Left forelimb (tissue), 1 donor: ENCODE measurements at regions not wholly inside any gene's neighbourhood (a gene's known extent, or its start where the extent isn't known, plus 50 kb on each side); places are given as distances from the start of the nearest gene placed in this dataset.
A peak's percentile ranks its signal among the peaks of the same experiment; 100 is the strongest.

Experiments
- DNase-seq: peaks from one replicate; pipeline ENCODE4 v3.0.0-alpha.2; 2018; ENCODE audit warnings: low spot score

DNA sequence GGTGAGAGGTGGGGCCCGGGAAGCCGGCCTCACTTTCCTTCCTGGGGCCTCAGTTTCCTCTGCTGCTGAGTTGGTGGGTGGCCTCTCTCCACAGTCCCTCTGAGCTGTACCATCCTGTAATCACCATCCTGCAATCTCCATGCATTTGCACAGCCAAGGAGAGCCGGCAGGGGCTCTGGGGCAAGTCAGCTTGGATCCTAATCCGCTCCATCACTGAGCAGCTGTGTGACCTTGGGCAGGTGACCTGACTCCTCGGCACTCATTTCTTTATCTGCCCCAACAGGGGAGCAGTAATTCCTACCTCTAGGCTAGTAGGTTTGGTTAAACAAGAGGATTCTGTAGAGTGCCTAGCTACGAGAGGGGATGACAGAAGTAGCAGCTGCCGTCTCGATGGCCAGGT is 88.2 kb upstream of the ZNF618 start:
- DNase-seq, result peak; percentile 38

DNA sequence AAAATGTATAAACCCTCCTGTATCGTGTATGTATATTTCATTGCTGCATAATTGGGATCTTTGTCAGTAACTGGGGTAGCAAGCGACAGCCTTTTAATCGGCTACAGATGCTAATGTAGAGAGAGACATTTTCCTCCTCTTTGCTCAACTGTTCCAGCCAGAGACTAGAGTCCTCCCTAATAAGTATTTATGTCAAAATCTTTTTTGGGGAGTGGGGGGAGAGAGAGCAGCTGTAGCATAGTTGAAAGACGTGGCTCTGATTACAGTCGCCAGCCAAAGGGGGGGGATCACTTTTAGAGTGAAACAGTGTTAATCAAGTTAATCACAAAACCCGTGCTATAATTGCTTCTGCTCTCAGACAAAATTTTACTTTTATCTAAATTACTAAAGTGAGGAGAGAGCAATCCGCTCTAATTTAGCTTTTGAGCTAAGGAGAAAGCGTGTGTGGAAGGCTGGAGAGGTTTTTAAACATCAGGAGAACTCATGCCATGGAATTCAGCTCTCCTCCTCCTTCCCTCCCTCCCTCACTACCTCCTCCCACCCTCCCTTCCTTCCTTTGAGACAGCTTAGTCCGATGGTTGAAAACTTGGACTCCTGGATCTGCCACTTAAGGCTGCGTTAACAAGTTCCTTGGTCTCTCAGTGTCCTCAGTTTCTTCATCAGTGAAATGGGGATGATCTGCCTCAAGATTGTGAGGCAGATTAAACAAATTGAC is 87.3 kb upstream of the ZNF618 start:
- DNase-seq, result peak; percentile 33

DNA sequence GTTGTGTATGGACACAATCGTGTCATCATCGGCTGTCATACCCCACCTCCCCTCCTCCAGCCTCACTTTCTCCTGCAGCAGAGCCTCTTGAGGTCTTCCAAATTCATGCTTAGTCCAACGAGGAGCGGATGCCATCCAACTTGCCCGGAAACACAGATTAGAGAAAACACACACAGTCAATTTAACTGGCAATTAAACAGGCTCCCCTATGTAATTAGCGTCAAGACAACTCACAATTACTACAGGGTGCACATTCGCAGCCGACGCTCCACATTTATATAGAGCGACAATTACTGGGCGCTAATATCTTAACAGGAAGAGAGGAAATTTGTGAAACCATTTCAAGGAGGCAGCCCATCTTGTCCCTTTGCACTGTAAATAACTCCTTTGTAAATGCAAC is 86.0 kb upstream of the ZNF618 start:
- no peak for DNase-seq

DNA sequence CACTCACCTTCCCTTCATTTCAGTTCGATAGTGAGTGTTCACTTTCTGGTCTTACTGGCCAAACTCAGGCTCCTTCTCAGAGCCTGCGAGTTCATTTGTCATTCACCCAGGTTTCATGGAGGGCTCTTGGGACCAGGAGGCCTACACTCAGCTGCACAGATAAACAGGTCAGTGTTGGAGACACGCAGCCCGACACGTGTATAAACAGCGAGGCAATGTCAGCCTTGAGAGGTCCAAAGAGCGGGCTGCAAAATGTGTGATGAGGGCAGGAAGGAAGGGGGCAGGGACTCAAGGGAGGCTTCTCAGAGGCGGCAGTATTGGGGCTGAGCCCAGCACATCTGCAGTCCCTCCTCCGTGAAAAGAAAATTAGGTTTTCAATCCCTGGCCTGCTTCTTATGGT is 82.6 kb upstream of the ZNF618 start:
- peak; percentile 3 for DNase-seq

DNA sequence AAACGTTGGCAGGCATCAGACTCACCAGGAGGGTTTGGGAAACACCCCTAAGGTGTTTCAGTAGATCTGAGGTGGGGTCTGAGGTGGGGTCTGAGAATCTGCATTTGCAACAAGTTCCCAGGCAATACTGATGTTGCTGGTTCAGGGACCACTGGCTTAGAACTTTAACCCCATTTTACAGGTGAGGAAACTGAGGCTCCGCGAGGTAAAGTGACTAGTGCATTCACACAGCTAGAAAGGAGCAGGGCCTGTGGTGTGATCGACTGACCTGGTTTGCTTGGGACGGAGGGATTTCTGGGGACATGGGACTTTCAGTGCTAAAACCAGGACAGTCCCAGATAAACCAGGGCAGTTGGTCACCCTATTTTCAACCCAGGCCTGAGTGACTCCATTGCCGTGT is 81.4 kb upstream of the ZNF618 start:
- peak; percentile 26 for DNase-seq

DNA sequence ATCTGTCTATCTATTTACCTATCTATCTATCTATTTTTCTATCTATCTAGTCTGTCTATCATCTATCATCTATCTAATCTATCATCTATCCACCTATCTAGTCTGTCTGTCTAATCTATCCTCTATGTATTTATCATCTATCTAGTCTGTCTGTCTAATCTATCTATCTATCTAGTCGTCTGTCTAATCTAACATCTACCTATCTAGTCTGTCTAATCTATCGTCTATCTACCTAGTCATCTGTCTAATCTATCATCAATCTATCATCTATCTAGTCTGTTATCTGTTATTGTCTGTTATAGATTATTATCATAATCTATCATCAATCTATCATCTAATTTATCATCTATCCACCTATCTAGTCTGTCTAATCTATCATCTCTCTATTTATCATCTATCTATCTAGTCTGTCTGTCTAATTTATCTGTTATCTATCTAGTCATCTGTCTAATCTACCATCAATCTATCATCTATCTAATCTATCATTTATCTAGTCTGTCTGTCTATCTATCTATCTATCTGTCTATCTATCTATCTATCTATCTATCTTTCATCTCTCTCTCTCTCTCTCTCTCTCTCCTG is 80.2 kb upstream of the ZNF618 start:
- DNase-seq, result no peak

DNA sequence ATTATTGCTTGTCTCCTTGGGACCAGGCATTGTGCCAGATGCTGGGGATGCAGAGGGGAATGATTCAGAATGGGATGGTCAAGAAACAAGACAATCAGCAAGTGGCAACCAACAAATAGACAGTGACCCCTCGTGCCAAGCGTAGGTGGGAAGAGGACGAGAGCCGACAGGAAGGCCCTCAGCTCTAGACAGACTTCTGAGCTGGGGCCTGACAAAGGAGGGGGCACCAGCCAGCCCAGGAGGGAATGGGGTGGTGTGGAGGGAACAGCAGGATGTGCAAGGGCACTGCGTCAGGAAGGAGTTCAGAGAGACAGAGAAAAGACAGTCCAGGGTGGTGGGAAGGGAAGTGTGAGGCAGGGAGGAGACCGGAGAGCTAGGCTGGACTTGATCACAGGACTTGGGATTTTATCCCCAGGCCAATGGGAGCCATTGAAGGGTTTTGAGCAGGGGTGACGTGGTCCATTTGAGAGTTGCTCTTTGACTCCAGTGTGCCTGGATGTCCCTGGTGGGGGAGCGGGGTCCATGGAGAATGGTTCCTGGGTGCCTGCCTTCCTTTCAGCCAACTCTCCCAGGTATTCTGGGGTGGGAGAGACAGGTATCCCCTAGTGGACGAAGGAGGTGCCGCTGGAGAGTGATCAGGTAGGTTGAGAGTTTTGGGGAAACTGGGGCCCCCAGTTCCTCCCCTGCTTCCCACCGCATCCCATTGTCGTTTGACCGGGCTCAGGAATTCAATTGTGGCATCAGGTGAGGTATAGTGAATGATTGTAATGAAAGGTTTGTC is 79.3 kb upstream of the ZNF618 start:
- peak; percentile 50 for DNase-seq

DNA sequence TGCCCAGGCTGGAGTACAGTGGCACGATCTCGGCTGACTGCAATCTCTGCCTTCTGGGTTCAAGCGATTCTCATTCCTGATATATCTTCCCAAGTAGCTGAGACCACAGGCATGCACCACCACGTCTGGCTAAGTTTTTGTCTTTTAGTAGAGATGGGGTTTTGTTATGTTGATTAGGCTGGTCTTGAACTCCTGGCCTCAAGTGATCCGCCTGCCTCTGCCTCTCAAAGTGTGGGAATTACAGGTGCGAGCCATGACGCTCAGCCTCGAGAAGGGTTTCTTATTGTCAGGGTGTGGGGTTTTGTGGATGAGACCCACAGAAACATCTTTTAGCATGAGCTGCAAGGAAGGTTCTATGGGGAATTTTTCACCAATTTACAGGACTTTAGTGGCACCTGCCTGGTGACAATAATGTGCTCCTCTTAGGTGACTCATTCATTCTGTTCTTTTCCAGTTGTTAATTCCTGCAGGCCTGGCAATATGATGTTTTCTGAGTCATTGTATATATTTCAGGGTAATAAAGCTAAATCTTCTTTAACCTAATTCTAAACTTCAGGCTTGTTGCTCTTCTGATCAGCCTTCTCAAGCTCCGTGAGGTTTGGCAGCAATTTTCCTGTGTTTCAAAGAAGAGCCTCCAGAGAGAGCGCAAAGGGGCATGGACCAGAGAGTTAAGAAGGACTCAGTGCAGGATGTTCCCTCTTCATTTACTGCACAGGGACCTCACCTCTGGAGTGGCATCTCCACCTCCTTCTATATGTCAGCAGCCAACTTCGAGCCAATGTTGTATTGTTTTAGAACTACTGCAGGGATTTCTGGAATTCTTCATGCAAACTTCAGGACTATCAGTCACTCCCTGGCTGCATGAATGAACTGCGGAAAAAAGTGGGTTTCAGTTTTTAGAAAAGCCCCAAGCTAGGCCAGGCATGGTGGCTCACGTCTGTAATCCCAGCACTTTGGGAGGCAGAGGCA is 77.8 kb upstream of the ZNF618 start:
- no peak for DNase-seq

DNA sequence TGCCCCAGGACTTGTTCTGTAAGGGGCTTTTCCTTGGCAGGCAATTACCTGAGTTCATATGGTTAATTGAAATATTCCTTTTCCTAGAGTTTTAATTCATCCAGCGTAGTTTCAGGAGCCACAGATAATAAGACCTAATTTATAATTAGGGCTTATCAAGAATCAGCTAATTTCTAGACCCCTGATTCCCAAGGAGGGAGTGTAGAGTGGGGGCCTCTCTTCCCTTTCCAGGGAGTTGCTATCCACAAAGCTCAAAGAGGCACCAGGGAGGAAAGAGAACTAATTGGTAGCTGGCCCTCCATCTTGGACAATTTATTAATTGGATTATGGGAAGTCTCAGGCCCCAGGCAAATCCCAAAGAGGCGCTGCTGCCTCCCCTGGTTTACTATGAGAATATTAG is 75.8 kb upstream of the ZNF618 start:
- DNase-seq, result no peak

DNA sequence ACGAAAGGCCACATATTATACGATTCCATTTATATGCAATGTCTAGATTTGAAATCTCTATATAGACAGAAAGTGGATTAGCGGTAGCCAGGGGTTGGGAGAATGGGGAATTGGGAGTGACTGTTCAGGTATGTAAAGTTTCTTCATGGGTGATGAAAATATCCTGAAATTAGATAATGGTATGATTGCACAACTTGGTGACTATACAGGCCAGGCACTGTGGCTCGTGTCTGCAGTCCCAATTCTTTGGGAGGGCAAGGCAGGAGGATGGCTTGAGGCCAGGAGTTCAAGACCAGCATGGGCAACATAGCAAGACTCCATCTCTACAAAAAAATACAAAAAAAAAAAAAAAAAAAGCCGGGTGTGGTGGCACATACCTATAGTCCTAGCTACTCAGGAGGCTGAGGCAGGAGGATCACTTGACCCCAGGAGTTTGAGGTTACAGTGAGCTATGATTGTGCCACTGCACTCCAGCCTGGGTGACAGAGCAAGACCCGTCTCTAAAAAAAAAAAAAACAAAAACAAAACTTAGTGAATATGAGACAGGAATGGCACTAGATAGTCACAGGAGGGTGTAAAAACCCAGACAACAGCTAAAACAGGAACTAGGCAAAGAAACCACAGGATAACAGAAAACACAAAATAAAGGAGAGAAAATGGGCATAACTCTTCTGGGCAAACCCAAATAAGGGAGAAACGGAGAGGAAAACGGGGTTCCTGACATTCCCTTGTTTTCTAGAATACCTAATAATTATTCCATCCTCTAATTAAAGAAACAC is 72.1 kb upstream of the ZNF618 start:
- no peak for DNase-seq

DNA sequence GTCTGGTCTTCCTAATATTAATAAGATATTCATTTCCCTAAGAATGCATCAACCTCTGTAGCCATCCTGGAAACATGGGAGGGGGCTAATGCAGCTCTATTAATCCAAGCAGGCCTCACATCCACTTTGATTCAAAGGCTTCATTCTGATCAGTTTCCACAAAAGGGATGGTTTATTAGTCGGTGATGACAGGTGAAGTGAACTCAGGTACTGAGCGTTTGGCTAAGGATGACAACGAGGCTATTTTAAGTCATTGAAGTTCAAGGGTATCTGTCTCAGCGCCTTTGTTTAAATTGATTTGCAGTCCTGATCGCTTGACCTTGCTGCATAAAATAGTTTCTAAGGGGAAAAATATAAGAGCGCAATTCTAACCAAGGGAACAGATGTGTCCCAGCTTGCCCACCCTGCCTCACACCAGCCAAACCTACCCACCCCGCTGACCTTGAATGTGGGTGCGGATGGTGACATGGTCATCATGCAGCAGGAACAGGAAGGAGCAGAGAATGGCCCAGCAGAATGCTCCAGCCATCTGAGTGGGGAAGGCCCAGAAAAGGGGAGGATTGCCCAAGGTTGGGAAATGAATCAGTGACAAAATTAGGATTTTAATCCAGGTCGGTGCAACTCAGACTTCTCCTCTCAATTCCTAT is 70.5 kb upstream of the ZNF618 start:
- no peak for DNase-seq

DNA sequence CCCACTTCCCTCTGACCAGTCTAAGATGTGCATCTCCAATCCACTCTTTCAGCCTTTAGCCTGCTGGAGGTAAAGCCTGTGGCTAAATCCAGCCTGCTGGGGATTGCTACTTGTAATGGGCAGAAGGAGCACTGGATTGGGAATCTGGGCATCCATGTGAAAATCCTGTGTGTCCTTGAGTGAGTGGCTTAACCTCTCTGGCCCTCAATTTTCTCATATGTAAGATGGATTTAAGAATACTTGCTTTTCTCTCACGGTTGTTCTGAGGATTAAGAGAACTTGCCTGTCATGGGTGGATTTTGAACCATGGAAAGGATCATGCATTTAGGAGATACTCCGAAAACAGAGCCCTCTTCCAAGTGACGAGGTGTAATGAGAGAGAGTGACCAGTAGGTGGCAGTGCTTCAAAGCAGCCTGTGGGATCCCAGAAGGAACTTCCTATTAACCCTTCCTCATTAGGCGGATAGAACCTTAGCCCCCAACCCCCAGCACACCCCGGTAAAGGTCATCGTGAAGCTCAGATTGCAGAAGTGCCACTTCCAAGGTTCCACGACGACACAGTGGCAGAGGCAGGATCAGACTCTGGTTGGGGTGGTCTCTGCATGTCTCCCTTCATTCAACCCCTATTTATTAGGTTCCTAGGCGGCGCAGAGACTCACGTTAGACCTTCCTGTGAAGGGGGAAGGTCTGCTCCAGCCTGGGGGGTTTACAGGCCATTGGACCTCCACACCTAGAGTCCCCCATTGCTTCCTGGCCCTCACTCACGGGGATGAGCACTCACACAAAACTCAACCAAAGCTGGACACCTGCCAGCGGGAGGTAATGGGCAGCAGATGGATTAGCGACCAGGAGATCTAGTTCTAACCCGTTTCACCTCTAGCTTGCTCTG is 68.7 kb upstream of the ZNF618 start:
- no peak for DNase-seq

DNA sequence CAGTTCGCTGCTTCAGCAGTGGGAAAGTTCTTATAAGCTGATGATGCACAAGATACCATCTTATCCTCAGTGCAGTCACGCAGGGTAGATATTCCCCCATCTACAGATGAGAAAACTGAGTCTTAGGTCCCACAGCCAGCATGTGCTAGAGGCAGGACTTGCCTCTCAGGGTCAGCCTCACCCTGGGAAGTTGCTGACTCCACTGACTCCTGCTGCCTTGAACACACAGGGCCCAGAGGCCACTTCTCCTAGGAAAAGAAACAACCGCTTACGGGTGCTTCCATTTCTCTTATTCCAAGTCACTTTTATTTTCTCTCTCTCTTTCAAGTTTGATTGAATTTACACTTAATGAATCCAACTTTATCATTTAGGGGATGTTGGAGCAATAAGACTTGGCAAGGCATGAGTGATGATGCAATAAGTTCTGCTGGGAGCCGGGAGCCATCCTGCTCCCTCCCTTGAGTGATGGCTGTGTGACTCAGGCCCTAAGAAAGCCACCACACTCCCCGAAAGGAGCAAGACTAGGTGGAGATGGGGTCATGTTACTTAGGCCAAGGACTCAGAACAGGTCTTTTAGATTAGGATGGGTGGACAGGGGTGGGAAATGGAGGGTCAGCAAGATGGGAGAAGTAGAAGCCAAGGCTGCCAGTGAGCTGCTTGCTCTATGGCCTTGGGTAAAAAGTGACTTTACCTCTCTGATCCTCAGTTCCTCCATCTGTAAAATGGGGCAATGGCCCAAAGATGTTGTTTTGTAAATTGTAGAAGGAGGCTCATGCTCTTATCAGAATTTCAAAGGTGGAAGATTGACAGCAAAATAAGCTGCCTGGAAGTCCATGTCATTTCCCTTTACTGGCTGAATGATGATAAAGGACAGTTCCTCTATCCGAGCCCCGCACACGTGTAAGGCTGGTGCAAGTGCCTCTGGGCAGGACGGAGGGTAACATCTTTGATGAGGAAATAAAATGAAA is 67.4 kb upstream of the ZNF618 start:
- DNase-seq, result no peak

DNA sequence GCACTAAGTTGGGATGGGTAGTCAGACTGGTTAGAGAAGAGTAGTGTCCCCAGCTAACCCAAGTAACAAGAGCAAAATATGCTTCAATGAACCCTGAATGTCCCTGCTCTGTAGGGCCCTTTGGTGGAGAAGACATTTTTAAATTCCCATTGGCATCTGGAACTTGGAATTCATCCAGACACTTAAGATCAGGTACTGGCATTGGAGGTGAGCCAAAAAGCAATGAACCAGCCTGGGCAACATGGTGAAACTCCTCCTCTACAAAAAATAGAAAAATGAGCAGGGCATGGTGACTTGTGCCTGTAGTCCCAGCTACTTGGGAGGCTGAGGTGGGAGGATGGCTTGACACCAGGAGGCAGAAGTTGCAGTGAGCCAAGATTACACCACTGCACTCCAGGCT is 58.9 kb upstream of the ZNF618 start:
- no peak for DNase-seq

DNA sequence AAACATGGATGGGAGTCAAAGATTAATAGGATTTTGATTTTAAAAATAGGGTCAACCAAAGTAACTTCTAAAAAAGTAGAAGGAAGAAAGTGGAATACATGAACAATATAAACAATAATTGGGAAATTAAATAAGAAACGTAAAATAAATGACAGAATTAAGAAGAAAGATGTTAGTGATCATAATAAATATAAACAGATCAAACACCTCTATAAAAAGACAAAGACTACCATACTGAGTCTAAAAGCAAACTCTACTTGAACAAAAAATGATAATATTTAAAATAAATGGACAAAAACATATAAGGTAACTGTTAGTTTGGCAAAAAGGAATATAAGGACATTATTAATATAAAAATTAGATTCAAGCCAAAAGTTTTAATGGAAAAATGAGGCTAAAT is 57.7 kb upstream of the ZNF618 start:
- DNase-seq, result no peak

DNA sequence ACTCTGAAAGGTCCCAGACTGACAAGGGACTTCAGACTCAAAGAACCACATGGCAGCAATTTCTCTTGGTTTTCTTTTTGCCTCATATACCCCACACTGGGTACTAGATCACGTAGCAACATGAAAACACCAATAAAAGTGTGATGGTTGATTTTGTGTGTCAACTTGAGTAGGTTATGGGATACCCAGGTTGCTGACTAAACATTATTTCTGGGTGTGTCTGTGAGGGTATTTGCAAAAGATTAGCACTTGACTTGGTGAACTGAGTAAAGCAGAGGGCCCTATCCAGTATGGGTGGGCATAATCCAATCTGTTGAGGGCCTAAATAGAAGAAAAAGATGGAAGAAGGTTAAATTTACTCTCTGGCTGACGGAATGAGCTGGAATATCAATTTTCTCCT is 53.8 kb upstream of the ZNF618 start:
- no peak for DNase-seq

DNA sequence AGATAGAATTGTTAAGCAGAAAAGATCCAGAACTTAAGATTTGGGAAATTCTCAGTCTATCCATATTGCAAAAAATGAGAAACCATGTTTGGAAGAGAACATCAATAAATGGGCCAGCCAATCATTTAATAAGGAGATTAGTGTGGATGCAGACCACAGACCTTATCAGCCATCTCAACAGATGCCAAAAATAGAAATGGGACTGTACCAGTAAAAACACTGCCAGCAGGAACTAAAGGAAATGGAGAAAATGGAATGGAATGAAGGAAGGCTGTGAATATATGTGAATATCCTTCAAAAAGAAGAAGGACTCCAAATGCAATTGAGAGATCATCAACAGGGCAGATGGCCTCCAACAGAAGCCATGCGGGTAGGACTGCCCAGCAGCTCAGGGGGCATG is 52.7 kb upstream of the ZNF618 start:
- DNase-seq, result no peak
